ENCODE measurements at regions not wholly inside any gene's neighbourhood (a gene's known extent, or its start where the extent isn't known, plus 50 kb on each side); places are given as distances from the start of the nearest gene placed in this dataset.

- Histone ChIP-seq H3K4me3 (no peak overlapping the region), H3K27me3 (ENCODE audit: insufficient read depth) (no peaks in the 10 kb centered on the region), H2AFZ (no peak overlapping the region), H4K20me1 (replicated peaks; ENCODE audit: insufficient read depth) (no peaks in the 10 kb centered on the region), H3K79me2 (replicated peaks; ENCODE audit: insufficient read depth) (no peaks in the 10 kb centered on the region), H3K27ac (ENCODE audit: low read depth) (no peak overlapping the region), H3K36me3 (ENCODE audit: insufficient read depth) (no peaks in the 10 kb centered on the region), H3F3A (replicated peaks; ENCODE audit: low read depth) (no peaks in the 10 kb centered on the region), H3K4me1 (ENCODE audit: insufficient read depth) (no peaks in the 10 kb centered on the region), H3K4me2 (no peak overlapping the region), H3K9me2 (ENCODE audit: insufficient read depth) (0 out of 2 replicates have a peak, but pooled peaks cover 3% of the 10 kb centered on the region)
- ATAC-seq (no peak), DNase-seq (ENCODE audit: low spot score) (no peak)
- Mint-ChIP-seq H3K36me3 (ENCODE audit: low read depth) (no peaks in the 10 kb centered on the region), H3K27me3 (ENCODE audit: insufficient read depth, low read depth, poor library complexity) (peaks cover 5% of the 10 kb centered on the region), H3K4me3 (no peak overlapping the region), H3K4me1 (no peaks in the 10 kb centered on the region), H3K27ac (no peak overlapping the region), H3K9me3 (no peaks in the 10 kb centered on the region)
- TF ChIP-seq ZNF114 (CRISPR knock-in tag; IDR thresholded peaks at IDR 0.05): no peak
- no peak for TF ChIP-seq POLR2AphosphoS5 (IDR thresholded peaks at IDR 0.05; ENCODE audit: low read depth)
- no peak for TF ChIP-seq ZNF331 (CRISPR knock-in tag; IDR thresholded peaks at IDR 0.05; ENCODE audit: low read depth)
- TF ChIP-seq ETS1 (IDR thresholded peaks at IDR 0.05): no peak
- no peak for TF ChIP-seq NANOG (IDR thresholded peaks at IDR 0.05; ENCODE audit: borderline replicate concordance)
- TF ChIP-seq EZH2phosphoT487 (IDR thresholded peaks at IDR 0.05; ENCODE audit: unreplicated experiment): no peak
- TF ChIP-seq ZNF462 (CRISPR knock-in tag; IDR thresholded peaks at IDR 0.05): no peak
- no peak for TF ChIP-seq STAT1 (IDR thresholded peaks at IDR 0.05; ENCODE audit: unreplicated experiment)
- TF ChIP-seq EZH2 (IDR thresholded peaks at IDR 0.05; ENCODE audit: low read depth, unreplicated experiment): no peak
- TF ChIP-seq CREB1 (CRISPR knock-in tag; IDR thresholded peaks at IDR 0.05; ENCODE audit: low read depth): no peak
- no peak for TF ChIP-seq REST (IDR thresholded peaks at IDR 0.05; ENCODE audit: unreplicated experiment)
- no peak for TF ChIP-seq CTCF (conservative IDR thresholded peaks at IDR 0.05; ENCODE audit: low read depth in 2 of 2)
- TF ChIP-seq JUNB (IDR thresholded peaks at IDR 0.05; ENCODE audit: unreplicated experiment): no peak
Measured at GRCh38 chr11:69219991-69220390, 64.3 kb downstream of the SMIM38 start.

All from GM23338 (cell line).